Activated T-cell treated with anti-CD3 and anti-CD28 coated beads for 1 hour (primary cell): ENCODE measurements at regions not wholly inside any gene's neighbourhood (a gene's known extent, or its start where the extent isn't known, plus 50 kb on each side); places are given as distances from the start of the nearest gene placed in this dataset.
"Not testable (repeated sequence)": the region's sequence is repeated elsewhere in the genome, so short reads cannot be mapped to it uniquely, and the experiment has no call there.

Experiments used
- DNase-seq: peaks from one replicate; pipeline ENCODE4 v3.0.0-alpha.2; 2020; ENCODE audit warnings: low read depth

GRCh38 chr10:21290499-21291160, 234.9 kb downstream of the SKIDA1 start:
- no peak for DNase-seq

DNA sequence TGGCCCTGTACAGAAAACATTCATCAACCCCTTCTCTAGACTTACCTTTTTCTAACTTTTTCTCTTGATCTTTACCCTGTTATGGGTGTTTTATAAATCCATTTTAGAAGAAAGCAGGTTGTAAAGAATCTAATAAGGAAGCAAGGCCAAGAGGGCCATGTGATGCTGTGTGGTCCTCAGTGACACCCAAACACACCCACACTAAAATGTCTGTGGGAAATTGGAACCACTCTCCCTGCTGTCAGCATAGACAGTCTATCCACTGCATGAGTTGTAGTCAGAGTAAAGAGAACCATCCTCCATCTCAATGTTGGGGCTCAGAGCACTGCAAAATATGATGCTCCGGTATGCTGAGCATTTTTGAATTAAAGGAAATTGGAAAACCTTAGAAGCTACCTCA, 235.5 kb downstream of the SKIDA1 start:
- DNase-seq = no peak

DNA sequence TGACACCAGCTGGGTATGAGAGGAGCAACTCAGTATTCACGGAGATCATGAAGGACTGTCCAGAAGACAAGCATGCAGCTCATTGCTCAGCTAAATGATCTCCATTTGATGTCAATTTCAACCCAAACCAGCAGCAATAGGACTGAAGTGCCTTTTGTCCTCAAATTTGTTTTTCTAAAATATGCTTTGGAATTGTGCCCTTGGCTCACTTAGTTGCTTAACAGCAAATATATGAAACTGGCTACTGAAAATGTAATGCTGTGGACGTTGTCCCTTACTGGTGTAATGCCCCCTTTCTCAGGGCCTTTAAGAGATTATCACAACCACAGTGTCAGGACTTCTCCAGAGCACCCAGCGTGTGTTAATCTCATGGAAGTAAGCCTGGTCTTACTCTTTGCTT, 236.2 kb downstream of the SKIDA1 start:
- DNase-seq = no peak

DNA sequence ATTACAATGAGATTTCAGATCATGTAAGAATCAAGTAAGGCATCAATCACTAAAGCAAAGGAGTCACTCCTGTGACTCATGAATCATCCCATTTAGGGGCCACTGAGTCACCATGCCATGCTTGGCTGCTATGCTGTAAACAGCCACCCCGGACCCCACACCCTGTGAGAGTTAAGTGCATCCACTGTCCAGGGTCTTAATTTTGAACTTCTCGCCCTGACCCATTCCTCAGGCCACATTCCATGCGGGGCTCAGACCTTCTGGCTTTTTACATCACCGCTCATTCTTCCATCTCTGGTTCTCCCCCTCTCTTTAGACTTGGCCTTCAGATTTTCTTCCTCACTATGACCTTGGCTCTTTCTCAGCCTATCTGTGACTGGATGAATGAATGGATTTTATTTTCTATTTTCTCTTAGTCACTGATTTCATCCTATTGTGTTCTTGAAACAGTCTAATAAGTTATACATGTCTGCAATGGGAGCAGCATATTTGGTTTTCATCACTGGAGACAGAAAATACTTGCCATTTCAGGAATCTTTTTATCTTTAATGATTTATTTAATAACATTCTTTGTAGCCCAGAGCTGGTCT, 239.6 kb downstream of the SKIDA1 start:
- DNase-seq = no peak

DNA sequence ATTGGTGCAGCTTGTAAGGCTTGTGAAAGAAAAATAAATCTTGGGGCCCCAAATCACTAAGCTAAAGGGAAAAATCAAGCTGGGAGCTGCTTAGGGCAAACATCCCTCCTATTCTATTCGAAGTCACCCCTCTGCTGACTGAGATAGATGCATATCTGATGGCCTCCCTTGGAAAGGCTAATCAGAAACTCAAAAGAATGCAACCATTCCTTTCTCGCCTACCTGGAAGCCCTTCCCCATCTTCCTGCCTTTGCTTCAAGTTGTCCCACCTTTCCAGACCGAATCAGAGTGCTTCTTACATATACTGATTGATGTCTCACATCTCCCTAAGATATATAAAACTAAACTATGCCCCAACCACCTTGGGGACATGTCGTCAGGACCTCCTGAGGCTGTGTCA, 240.3 kb downstream of the SKIDA1 start:
- no peak for DNase-seq

DNA sequence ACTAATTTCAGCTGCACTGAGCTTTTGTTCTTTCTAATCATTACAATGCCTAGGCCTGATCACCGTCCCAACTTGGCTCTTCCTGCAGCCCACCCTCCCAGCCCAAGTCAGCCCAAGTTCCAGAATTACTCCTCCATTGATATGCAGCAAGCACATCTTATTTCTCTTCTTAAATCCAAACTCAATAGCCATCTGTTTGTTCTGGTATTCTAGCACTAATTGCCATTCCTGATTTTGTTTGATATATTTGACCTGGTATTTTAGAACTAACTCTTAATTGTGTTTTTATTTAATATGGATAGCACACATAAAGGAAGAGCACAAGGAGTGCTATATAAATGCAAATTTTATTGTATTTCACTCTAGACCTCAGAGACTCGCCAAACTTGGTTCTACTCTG, 241.2 kb downstream of the SKIDA1 start:
- no peak for DNase-seq

DNA sequence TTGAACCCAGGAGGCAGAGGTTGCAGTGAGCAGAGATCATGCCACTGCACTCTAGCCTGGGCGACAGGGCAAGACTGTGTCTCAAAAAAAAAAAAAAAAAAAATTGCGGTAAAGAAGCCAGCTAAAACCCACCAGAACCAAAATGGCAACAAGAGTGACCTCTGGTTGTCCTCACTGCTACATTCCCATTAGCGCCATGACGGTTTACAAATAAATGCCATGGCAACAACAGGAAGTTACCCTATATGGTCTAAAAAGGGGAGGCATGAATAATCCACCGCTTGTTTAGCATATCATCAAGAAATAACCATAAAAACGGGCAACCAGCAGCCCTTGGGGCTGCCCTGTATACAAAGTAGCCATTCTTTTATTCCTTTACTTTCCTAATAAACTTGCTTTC, 242.4 kb downstream of the SKIDA1 start:
- not testable (repeated sequence) for DNase-seq

- DNase-seq = no peak
Observed at GRCh38 chr10:21281765-21282484, 243.6 kb downstream of the SKIDA1 start.

GRCh38 chr10:21280971-21281572, 244.4 kb downstream of the SKIDA1 start:
- DNase-seq = no peak

DNA sequence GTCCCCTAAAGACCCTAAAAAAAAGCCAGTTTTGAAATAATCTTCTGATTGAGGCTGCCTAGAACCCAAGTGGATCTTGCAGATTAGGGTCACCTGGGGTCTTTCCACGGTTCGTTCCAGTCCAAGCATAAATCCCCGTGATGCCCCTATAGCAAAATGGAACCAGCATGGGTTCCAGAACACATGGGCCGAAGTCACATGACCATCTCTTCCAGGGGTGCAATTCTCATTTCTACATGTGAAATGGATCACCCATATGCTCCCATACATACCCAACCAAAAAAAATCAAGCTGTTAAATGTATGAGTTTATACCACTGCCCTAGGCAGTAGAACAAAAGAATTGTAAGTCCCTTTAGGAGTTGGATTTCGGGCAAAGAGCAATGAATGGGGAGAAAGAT, 245.4 kb downstream of the SKIDA1 start:
- no peak for DNase-seq

- DNase-seq = no peak
Observed at GRCh38 chr10:21279217-21279575, 246.3 kb downstream of the SKIDA1 start.

GRCh38 chr10:21278491-21279216, 246.8 kb downstream of the SKIDA1 start:
- DNase-seq = peak; percentile 50

GRCh38 chr10:21273400-21273968, 252.0 kb downstream of the SKIDA1 start:
- DNase-seq = no peak

DNA sequence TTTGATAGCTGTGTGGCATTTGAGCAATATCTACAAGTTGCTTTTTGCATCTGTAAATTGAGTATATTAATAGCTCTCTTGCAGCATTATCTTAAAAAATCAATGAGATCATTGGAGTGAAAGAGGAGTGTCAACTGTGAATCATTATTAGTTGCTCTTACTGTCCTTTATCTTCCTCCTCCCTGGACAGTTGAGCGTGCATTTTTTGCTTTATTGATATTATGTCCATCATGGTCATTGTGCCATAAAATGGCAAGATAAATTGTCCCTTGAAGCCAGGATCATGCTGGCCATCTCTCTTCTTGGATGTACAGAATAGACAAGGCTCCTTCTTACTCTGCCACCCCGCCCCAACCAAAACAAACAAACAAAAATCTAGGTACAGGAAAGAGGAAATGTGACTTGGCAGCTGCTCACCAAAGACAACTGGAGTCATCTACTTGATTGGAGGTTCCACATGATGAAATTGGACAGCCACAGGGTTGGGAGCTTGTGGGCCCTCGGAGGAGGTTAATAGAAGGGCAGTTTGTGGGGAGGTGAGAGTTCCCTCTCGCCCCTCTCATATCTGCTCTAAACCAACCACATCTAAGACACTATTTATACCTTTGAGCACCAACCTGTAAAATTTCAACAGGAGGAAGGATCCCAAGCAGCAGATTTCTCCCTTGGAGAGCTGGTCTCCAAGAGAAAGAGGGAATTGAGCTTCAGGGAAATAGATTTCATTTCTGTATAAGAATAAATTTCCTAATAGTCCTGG, 252.7 kb downstream of the SKIDA1 start:
- no peak for DNase-seq

DNA sequence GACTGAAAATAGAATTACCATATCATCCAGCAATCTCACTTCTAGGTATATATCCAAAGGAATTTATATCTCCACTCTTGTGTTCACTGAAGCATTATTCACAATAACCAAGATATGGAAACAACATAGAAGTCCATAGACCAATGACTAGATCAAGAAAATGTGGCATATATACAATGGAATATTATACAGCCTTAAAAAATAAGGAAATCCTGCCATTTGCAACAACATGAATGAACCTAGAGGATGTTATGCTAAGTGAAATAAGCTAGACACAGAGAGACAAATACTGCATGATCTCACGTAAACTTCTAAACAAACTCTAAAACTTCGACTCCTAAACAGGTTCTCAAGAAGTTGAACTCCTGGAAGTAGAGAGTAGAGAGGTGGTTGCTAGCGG, 254.5 kb downstream of the SKIDA1 start:
- no peak for DNase-seq

DNA sequence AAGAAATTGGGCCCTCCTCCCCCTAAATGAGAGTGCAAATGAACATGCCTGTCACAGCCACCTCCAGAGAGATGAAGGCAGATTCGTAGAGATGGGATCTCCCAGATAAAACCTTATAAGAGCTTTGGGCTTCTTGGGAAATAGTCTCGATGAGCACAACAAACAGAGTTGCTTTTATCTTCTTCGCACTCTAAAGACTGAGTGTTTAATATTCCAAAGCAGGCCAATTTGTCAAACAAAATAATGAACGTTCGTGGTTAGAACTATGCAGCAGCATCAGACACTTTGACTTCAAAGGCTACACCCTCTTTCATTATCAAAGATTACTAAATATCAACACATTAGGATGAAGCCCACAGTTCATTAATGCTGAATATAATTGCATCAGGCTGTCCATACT, 256.2 kb downstream of the SKIDA1 start:
- no peak for DNase-seq

DNA sequence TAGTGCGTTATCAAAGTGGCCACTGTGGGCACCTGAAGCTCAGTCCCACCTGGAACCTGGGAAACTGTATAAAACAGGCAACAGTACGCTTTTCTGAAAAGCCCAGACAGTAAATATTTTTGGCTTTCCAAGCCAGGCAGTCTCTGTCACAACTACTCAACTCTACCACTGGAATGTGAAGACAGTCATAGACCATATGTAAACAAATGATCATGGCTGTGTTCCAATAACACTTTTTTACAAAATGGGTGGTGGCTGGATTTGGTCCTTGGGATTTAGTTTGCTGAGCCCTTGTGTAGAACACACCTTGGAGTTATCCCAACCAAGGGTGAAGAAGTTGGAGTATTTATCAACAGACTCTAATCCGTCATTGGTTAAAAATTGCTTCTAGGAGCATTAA, 259.9 kb downstream of the SKIDA1 start:
- DNase-seq = no peak

DNA sequence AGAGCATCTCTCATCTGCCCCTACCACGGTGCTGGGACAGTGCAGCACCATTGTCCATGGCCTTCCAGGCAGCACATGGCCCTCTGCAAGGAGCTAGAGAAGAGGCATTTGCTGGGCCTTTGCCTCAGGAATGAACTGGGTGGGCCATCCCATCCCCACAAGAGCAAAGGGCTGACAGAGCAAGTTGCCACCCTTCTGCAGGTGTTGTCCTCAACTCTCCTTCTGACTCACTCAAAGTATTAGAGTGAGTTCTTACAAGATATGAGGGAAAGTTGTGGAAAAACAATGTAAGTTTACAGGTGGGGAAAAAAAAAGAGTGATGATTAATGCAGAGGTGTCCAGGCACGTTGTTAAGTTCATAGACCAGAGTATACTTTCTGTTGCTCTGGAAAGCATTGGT, 261.2 kb downstream of the SKIDA1 start:
- DNase-seq = no peak

GRCh38 chr10:21263839-21264238, 261.6 kb downstream of the SKIDA1 start:
- DNase-seq = no peak

DNA sequence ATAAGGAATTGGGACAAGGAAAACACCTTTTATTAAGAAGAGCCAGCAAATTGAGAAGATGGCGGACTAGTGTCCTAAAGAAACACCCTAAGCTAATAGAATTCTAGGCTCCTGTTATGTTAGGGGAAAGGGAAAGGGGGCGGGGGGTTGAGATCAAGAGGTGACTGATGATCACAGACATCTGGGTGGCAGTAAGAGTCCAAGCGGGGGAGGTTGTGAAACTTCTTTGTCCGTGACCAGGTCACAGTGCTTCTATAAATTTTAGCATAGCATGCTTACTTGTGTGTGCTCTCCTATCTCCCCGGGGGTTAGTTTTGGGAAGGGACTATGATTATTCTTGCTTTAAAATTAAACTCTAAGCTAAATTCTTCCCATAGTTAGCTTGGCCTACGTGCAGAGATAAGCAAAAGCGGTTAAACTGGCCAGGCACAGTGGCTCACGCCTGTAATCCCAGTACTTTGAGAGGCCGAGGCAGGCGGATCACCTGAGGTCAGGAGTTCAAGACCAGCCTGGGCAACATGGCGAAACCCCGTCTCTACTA, 262.1 kb downstream of the SKIDA1 start:
- DNase-seq = no peak

DNA sequence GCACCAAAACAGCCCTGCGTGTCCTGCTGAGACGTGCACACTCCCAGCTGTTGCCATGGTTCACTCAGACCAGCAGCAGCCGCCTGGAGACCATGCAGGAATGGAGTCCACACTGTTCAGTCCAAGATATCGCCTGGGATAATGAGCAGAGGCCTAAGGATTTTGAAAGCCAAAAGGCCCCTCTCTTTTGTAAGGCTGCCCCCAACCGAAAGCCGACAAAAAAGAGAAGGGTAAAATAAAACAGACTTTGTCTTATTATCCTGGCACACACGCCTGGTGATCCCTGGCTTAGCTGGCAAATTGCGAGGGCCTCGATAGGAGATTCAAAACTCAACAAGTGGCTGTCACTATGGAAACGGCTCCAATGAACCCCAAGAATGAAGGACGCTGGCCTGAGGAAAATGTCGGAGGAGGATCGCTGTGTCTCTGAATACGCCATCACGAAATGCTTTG, 263.6 kb downstream of the SKIDA1 start:
- DNase-seq = no peak
